IMR-90 (cell line): ENCODE measurements at regions not wholly inside any gene's neighbourhood (a gene's known extent, or its start where the extent isn't known, plus 50 kb on each side); places are given as distances from the start of the nearest gene placed in this dataset.

Experiments used
- ATAC-seq: fragments of 200-7000 bp; cut with Tn5 transposase; 2 replicates; pipeline ENCODE4 v1.9.1; 2020; ENCODE audit warnings: low read depth, mild to moderate bottlenecking, moderate library complexity
- BruUV-seq: library from RNA; stranded (reverse); fragments of 400-500 nt; replicated peaks from 2 replicates; lab custom pipeline; 2021; lab: Mats Ljungman, UMichigan
- CTCF ChIA-PET: fragments of 300-600 bp; formaldehyde crosslinking; extraction: SDS; loops from one replicate; lab custom pipeline; 2021; ENCODE audit warnings: antibody characterized with exemption; lab: Yijun Ruan, JAX
- POLR2A ChIA-PET: fragments of 300-600 bp; sonication (Branson Sonifier 250); formaldehyde crosslinking; loops from one replicate; lab custom pipeline; 2022; ENCODE audit warnings: antibody characterized with exemption; ENCODE audit not compliant: unreplicated experiment; lab: Charles Lee
- DNase-seq: peaks from one replicate; pipeline ENCODE4 v3.0.0; 2013
- H2AFZ ChIP-seq: replicated peaks from 2 replicates; pipeline ENCODE3; 2013; ENCODE audit warnings: low read length, mild to moderate bottlenecking; ENCODE audit not compliant: poor library complexity
- H2AK5ac ChIP-seq: 2 replicates; pipeline ENCODE4 v1.6.1; 2013; ENCODE audit warnings: low read depth, low read length, inconsistent platforms
- H2AK9ac ChIP-seq: replicated peaks from 2 replicates; pipeline ENCODE3; 2013; ENCODE audit warnings: mild to moderate bottlenecking, low read depth, low read length, moderate library complexity; ENCODE audit not compliant: poor library complexity
- H2BK120ac ChIP-seq: 2 replicates; pipeline ENCODE4 v1.6.1; 2013; ENCODE audit warnings: low read depth, low read length, inconsistent platforms
- H2BK15ac ChIP-seq: 3 replicates; pipeline ENCODE4 v1.6.1; 2013; ENCODE audit warnings: low read depth, low read length, inconsistent platforms
- H2BK20ac ChIP-seq: 2 replicates; pipeline ENCODE4 v1.6.1; 2013; ENCODE audit warnings: low read depth, mild to moderate bottlenecking, inconsistent platforms, low read length, moderate library complexity
- H2BK5ac ChIP-seq: 2 replicates; pipeline ENCODE4 v1.6.1; 2013; ENCODE audit warnings: mild to moderate bottlenecking, low read depth, low read length, inconsistent platforms; ENCODE audit not compliant: poor library complexity, severe bottlenecking
- H3K14ac ChIP-seq: replicated peaks from 2 replicates; pipeline ENCODE4 v1.6.1; 2013; ENCODE audit warnings: low read depth, low read length, inconsistent platforms
- H3K18ac ChIP-seq: 2 replicates; pipeline ENCODE4 v1.6.1; 2013; ENCODE audit warnings: low read depth, low read length, control low read depth
- H3K23ac ChIP-seq: 2 replicates; pipeline ENCODE4 v1.6.1; 2013; ENCODE audit warnings: low read depth, low read length, inconsistent platforms
- H3K27ac ChIP-seq: 2 replicates; pipeline ENCODE4 v1.5.1; 2013; ENCODE audit warnings: mild to moderate bottlenecking, control low read depth, low read length; ENCODE audit not compliant: insufficient read depth
- H3K27me3 ChIP-seq: 2 replicates; pipeline ENCODE4 v1.6.1; 2013; ENCODE audit warnings: low read length; ENCODE audit not compliant: control insufficient read depth, insufficient read depth
- H3K36me3 ChIP-seq: 2 replicates; pipeline ENCODE4 v1.6.1; 2013; ENCODE audit warnings: low read length, mixed read lengths; ENCODE audit not compliant: control insufficient read depth, insufficient read depth
- H3K4ac ChIP-seq: 2 replicates; pipeline ENCODE4 v1.6.1; 2013; ENCODE audit warnings: low read depth, low read length, inconsistent platforms
- H3K4me1 ChIP-seq: 2 replicates; pipeline ENCODE4 v1.6.1; 2013; ENCODE audit warnings: low read length, mixed read lengths; ENCODE audit not compliant: control insufficient read depth, insufficient read depth
- H3K4me2 ChIP-seq: 2 replicates; pipeline ENCODE4 v1.6.1; 2013; ENCODE audit warnings: low read depth, mild to moderate bottlenecking, control low read depth, low read length, moderate library complexity
- H3K4me3 ChIP-seq: 2 replicates; pipeline ENCODE4 v1.5.1; 2013; ENCODE audit warnings: low read depth, mild to moderate bottlenecking, control low read depth, low read length, moderate library complexity; ENCODE audit not compliant: insufficient read depth
- H3K56ac ChIP-seq: 2 replicates; pipeline ENCODE4 v1.6.1; 2013; ENCODE audit warnings: low read length, inconsistent platforms; ENCODE audit not compliant: insufficient read depth; ENCODE audit errors: extremely low read depth
- H3K79me1 ChIP-seq, 2 experiments: 2 replicates each; pipeline ENCODE4 v1.6.1; 2013; ENCODE audit warnings: low read length in 2 of 2, inconsistent platforms in 1 of 2, low read depth in 1 of 2
- H3K9ac ChIP-seq: 2 replicates; pipeline ENCODE4 v1.6.1; 2013; ENCODE audit warnings: low read depth, low read length, control low read depth
- H3K9me1 ChIP-seq: 2 replicates; pipeline ENCODE4 v1.6.1; 2013; ENCODE audit warnings: low read length, inconsistent platforms; ENCODE audit not compliant: insufficient read depth
- H3K9me3 ChIP-seq: 2 replicates; pipeline ENCODE4 v1.6.1; 2013; ENCODE audit warnings: low read length; ENCODE audit not compliant: control insufficient read depth, insufficient read depth
- H4K20me1 ChIP-seq: 2 replicates; pipeline ENCODE4 v1.6.1; 2013; ENCODE audit warnings: low read length, inconsistent platforms; ENCODE audit not compliant: insufficient read depth
- H4K5ac ChIP-seq: 2 replicates; pipeline ENCODE4 v1.6.1; 2013; ENCODE audit warnings: mild to moderate bottlenecking, low read depth, low read length, control low read depth
- H4K8ac ChIP-seq, 2 experiments: 2 replicates each; pipeline ENCODE4 v1.6.1; 2013; ENCODE audit warnings: low read depth in 2 of 2, low read length in 2 of 2, control low read depth in 1 of 2, inconsistent platforms in 1 of 2
- H4K91ac ChIP-seq: 2 replicates; pipeline ENCODE4 v1.6.1; 2013; ENCODE audit warnings: low read depth, low read length, inconsistent platforms; ENCODE audit not compliant: insufficient read depth
- BHLHE40 ChIP-seq: fragments of 150-350 bp; IDR thresholded peaks from 2 replicates; pipeline ENCODE4 v1.6.1; 2016; ENCODE audit warnings: mild to moderate bottlenecking, low read depth, low read length
- CEBPB ChIP-seq: IDR thresholded peaks from 2 replicates; pipeline ENCODE4 v1.6.1; 2012; ENCODE audit warnings: low read depth, low read length, improper control_type of control experiment
- FOS ChIP-seq: fragments of 150-350 bp; IDR thresholded peaks from 2 replicates; pipeline ENCODE4 v1.6.1; 2016; ENCODE audit warnings: low read depth, low read length
- NFE2L2 ChIP-seq: fragments of 150-350 bp; IDR thresholded peaks from 2 replicates; pipeline ENCODE4 v1.6.1; 2016; ENCODE audit warnings: low read depth, mild to moderate bottlenecking, low read length
- POLR2A ChIP-seq: IDR thresholded peaks from 2 replicates; pipeline ENCODE4 v1.6.1; 2012; ENCODE audit warnings: mild to moderate bottlenecking, low read depth, low read length
- RAD21 ChIP-seq: IDR thresholded peaks from 2 replicates; pipeline ENCODE4 v1.6.1; 2012; ENCODE audit warnings: low read length, improper control_type of control experiment
- RFX5 ChIP-seq: IDR thresholded peaks from 2 replicates; pipeline ENCODE4 v1.8.0; 2012; ENCODE audit warnings: low read depth, mild to moderate bottlenecking, low read length, moderate library complexity
- whole genome bisulfite sequencing, 2 experiments: methylation state at CpG; one replicate each; pipeline versions ENCODE4 v1.1.5 to v1.1.7; 2013; ENCODE audit warnings: missing lambda C conversion rate in 2 of 2; ENCODE audit not compliant: insufficient read length in 1 of 2; ENCODE audit errors: extremely low coverage in 2 of 2; 5-methylcytosine and 5-hydroxymethylcytosine counted together
- dilution Hi-C: fragments of 300-500 bp; cut with HindIII; formaldehyde crosslinking; loops from one replicate; pipeline ENCODE4 v1.14.3; 2018; ENCODE audit warnings: low sequenced_read_pairs; ENCODE audit not compliant: unreplicated experiment
- in situ Hi-C: fragments of 300-500 bp; cut with MboI; formaldehyde crosslinking; loops from 3 replicates; pipeline ENCODE4 v1.14.3; 2019; ENCODE audit warnings: low sequenced_read_pairs, inconsistent platforms, mixed read lengths
- intact Hi-C: fragments of 100-400 bp; cut with micrococcal nuclease; formaldehyde crosslinking; loops from 2 replicates; pipeline ENCODE4 v1.10.0; 2022

DNA sequence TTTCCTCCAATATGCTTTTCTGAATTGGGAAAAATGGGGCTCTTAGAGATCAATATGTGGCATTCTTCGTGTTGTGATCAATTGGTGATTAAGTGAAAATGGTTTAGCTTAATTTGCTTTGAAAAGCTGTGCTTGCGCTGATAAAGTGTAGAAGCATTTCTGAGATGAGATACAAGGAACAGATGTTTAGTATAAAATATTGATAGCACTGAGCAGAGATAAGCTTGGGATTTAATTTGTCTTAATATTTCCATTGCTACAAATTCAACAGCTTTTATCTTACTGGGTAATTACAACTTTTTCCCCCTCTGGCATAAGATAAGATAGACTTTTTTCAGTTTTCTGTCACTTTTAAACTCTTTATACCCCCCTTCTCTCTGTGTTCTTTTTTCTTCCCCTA lies 2204.9 kb upstream of the WWC1 start:
- H3K4me1 ChIP-seq: no peaks in the 10 kb centered on the region
- H4K8ac ChIP-seq: no peak overlapping the region
- no peaks in the 10 kb centered on the region for H3K79me1 ChIP-seq
- no peak overlapping the region for H3K56ac ChIP-seq
- no peak overlapping the region for H3K4me3 ChIP-seq
- H3K4ac ChIP-seq: no peak overlapping the region
- no peak overlapping the region for H2AK5ac ChIP-seq
- H2AK9ac ChIP-seq: no peak overlapping the region
- WGBS, 2 experiments: no CpG with 5 or more reads among the region's 2 CpGs
- no peak overlapping the region for H3K9ac ChIP-seq
- H3K14ac ChIP-seq: no peak overlapping the region
- no peak overlapping the region for H2BK15ac ChIP-seq
- TF ChIP-seq POLR2A (no peak), RAD21 (no peak), NFE2L2 (no peak), FOS (no peak), RFX5 (no peak), CEBPB (no peak), BHLHE40 (no peak)
- H2AFZ ChIP-seq: no peak overlapping the region
- no peak overlapping the region for H3K27ac ChIP-seq
- DNase-seq (no peak), ATAC-seq (no peak)
- ChIA-PET POLR2A (no interaction called here), CTCF (no interaction called here)
- intact Hi-C loops (no loop called here), in situ Hi-C loops (no loop called here), dilution Hi-C loops (no loop called here)
- H3K36me3 ChIP-seq: no peaks in the 10 kb centered on the region
- peaks cover 11% of the 10 kb centered on the region for H3K9me3 ChIP-seq
- no peak overlapping the region for H2BK5ac ChIP-seq
- H4K91ac ChIP-seq: no peak overlapping the region
- H2BK120ac ChIP-seq: no peak overlapping the region
- no peaks in the 10 kb centered on the region for H4K20me1 ChIP-seq
- H3K27me3 ChIP-seq: no peaks in the 10 kb centered on the region
- H3K9me1 ChIP-seq: no peaks in the 10 kb centered on the region
- H3K18ac ChIP-seq: no peak overlapping the region
- H2BK20ac ChIP-seq: no peak overlapping the region
- H4K5ac ChIP-seq: no peak overlapping the region
- no peak overlapping the region for H3K23ac ChIP-seq
- BruUV-seq: no TSS peak
- no peak overlapping the region for H3K4me2 ChIP-seq
